ENCODE measurements at regions not wholly inside any gene's neighbourhood (a gene's known extent, or its start where the extent isn't known, plus 50 kb on each side); places are given as distances from the start of the nearest gene placed in this dataset.

DNA sequence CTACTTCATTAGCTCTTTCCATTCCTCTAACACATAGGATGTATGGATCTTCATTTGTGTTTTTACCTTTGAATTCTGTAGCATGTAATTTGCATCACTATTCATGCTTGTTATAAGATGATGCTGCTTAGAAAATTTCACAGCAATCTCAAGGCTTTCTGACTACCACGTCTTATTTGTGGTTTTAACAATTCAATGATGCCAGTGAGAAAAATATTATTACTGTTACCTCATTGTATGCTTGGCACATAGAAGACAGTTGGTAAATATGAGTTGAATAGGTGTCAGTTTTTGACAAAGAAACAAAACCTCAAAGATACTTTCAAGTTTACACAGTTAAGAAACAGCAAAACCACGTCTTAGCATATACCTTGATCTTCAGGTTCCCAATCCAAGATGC, 428.6 kb downstream of the TFAP2A start:
- TF ChIP-seq, protein P1, sequence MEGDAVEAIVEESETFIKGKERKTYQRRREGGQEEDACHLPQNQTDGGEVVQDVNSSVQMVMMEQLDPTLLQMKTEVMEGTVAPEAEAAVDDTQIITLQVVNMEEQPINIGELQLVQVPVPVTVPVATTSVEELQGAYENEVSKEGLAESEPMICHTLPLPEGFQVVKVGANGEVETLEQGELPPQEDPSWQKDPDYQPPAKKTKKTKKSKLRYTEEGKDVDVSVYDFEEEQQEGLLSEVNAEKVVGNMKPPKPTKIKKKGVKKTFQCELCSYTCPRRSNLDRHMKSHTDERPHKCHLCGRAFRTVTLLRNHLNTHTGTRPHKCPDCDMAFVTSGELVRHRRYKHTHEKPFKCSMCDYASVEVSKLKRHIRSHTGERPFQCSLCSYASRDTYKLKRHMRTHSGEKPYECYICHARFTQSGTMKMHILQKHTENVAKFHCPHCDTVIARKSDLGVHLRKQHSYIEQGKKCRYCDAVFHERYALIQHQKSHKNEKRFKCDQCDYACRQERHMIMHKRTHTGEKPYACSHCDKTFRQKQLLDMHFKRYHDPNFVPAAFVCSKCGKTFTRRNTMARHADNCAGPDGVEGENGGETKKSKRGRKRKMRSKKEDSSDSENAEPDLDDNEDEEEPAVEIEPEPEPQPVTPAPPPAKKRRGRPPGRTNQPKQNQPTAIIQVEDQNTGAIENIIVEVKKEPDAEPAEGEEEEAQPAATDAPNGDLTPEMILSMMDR (conservative IDR thresholded peaks at IDR 0.05), result no peak
- Histone ChIP-seq H2AFZ (ENCODE audit: low read length) (no peak overlapping the region), H3K9me3 (ENCODE audit: control insufficient read depth, low read depth, low read length) (no peaks in the 10 kb centered on the region), H3K27me3 (ENCODE audit: insufficient read depth, low read length) (no peaks in the 10 kb centered on the region), H3K79me1 (ENCODE audit: insufficient read depth, low read depth, low read length, poor library complexity, severe bottlenecking) (no peaks in the 10 kb centered on the region), H2BK120ac (ENCODE audit: low read depth, low read length, poor library complexity, severe bottlenecking) (no peak overlapping the region), H4K91ac (ENCODE audit: insufficient read length, low read depth, low read length) (no peak overlapping the region), H4K8ac (replicated peaks; ENCODE audit: insufficient read length, low read depth, low read length) (no peak overlapping the region), H3K4me1 (ENCODE audit: insufficient read depth, low read length) (no peaks in the 10 kb centered on the region), H4K20me1 (ENCODE audit: control insufficient read depth, insufficient read depth, insufficient read length) (no peaks in the 10 kb centered on the region), H2BK12ac (ENCODE audit: insufficient read length, low read depth, low read length) (no peak overlapping the region), H3K18ac (ENCODE audit: insufficient read length, low read depth, low read length) (no peak overlapping the region), H2AK5ac (ENCODE audit: insufficient read length, low read length) (no peak overlapping the region), H2BK20ac (ENCODE audit: low read depth, low read length, poor library complexity, severe bottlenecking) (no peak overlapping the region), H2BK15ac (ENCODE audit: low read depth, low read length) (no peak overlapping the region), H3K23ac (ENCODE audit: insufficient read length, low read depth, low read length) (no peak overlapping the region), H3K9ac (ENCODE audit: extremely low read depth, insufficient read length, low read length) (no peak overlapping the region), H3K4ac (ENCODE audit: low read depth, low read length) (no peak overlapping the region), H3K4me2 (ENCODE audit: insufficient read depth, insufficient read length, low read length) (no peak overlapping the region), H3K56ac (ENCODE audit: insufficient read length, low read depth, low read length) (no peak overlapping the region), H2BK5ac (ENCODE audit: insufficient read length, low read length) (no peak overlapping the region), H3K23me2 (ENCODE audit: insufficient read length, low read depth, low read length, poor library complexity, severe bottlenecking) (no peaks in the 10 kb centered on the region), H3K79me2 (ENCODE audit: insufficient read depth, low read length) (no peaks in the 10 kb centered on the region), H3T11ph (ENCODE audit: low read length) (no peak overlapping the region), H3K27ac (ENCODE audit: insufficient read length, low read depth, low read length) (no peak overlapping the region), H4K5ac (ENCODE audit: insufficient read length, low read depth, low read length) (no peak overlapping the region), H3K14ac (ENCODE audit: insufficient read depth, low read length) (no peak overlapping the region)
- Mint-ChIP-seq H3K4me1 (no peaks in the 10 kb centered on the region), H3K36me3 (ENCODE audit: insufficient read depth in 1 of 3, low read depth in 3 of 3) (peaks cover 0 to 6% (median 4%) of the 10 kb centered on the region in 3 experiments; a peak in 4 of 7 replicates), H3K4me3 (no peak overlapping the region), H3K27ac (no peak overlapping the region), H3K9me3 (peaks cover 7 to 12% of the 10 kb centered on the region in 2 experiments), H3K27me3 (ENCODE audit: low read depth) (no peaks in the 10 kb centered on the region)
- WGBS (ENCODE audit: extremely low coverage, insufficient read length, low lambda C conversion rate), result no CpG with 5 or more reads among the region's 2 CpGs
- DNase-seq, result no peak

Data from H9 (cell line).